Dedifferentiated amniotic fluid mesenchymal stem cell (primary cell): ENCODE measurements at regions not wholly inside any gene's neighbourhood (a gene's known extent, or its start where the extent isn't known, plus 50 kb on each side); places are given as distances from the start of the nearest gene placed in this dataset.

Source experiments
- DNase-seq: peaks from one replicate; pipeline ENCODE4 v3.0.0-alpha.2; 2016; ENCODE audit errors: extremely low spot score

DNA sequence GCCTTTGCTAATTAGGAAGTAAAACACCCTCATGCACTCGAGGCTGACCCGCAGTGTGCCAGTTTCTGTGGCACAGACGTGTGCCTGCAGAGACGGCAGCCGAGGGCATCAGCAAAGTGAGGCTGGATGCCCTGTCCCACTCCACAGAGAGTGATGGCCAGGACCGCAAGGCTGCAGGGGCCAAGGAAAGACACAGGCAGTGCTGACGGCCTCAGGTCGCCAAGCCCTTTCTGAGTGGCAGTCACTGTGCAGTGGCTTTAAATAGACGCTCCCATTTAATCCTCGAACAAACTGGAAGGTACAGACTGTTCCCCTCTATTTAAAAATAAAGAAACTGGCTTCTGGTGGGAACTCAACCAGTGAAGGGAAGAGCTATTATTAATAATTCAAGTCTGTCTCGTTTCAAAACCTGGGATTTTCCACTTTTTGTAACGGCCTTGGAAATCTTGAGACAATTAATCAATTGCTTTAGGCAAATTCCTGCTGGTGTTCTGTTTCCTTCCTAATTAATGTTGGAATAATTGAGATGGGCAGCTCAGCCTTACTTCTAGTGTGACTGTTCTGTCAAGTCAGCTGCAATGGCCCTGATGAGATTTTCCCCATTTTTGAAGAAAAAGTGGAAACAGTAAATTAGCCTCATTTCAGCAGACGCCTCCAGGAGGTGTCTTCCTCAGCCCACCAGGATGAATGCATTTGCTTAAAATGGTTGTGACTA lies 644.6 kb upstream of the RAB6C start:
- DNase-seq, result no peak

DNA sequence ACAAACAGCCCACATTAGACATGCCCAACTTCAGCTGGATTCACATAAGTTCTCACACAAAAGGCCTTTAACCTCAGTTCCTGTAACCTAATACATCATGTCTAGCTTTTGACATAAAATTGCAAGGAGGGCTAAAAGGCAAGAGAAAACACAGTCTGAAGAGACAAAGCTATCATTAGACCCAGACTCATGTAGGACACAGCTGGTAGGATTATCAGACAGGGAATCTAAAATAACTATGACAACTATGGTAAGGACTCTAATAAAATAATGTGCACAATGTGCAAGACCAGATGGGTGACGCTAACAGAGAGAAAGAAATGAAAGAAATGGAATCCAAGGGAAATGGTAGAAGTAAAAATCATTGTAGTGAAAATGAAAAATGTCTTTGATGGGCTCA lies 643.2 kb upstream of the RAB6C start:
- DNase-seq, result no peak

DNA sequence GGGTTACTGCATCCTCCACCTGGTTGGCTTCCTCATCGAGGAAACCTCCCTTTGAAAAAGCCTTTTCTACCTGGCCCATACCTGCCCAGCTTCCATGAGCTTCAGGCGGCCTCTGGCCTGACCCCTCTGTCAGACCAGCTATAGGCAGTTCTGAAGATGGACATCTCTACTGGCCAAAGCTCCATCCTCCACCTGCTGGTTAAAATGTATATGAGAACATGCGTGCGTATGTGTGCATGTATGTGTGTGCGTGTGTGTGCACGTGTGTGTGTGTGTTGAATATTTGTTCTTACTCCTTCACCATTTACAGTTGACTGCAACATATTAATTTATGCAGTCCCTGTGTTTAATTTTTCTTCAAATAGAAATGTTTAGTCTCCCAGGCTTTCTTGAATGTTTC lies 642.4 kb upstream of the RAB6C start:
- no peak for DNase-seq

DNA sequence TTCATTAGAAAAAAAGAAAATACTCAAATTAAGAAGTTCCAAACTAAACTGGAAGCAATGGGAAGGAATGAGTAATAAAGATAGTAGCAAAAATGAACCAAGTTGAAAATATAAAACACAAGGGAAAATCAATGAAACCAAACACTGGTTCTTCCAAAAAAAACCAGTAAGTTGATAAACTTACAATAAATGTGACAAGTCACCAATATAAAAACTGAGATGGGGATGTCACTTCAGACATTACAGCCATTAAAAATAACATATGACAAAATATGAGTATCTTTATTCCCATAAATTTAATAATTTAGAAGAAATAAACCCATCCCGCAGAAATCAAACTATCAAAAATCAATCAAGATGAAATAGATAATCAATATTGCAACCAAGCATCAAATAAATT lies 633.9 kb upstream of the RAB6C start:
- DNase-seq, result no peak

DNA sequence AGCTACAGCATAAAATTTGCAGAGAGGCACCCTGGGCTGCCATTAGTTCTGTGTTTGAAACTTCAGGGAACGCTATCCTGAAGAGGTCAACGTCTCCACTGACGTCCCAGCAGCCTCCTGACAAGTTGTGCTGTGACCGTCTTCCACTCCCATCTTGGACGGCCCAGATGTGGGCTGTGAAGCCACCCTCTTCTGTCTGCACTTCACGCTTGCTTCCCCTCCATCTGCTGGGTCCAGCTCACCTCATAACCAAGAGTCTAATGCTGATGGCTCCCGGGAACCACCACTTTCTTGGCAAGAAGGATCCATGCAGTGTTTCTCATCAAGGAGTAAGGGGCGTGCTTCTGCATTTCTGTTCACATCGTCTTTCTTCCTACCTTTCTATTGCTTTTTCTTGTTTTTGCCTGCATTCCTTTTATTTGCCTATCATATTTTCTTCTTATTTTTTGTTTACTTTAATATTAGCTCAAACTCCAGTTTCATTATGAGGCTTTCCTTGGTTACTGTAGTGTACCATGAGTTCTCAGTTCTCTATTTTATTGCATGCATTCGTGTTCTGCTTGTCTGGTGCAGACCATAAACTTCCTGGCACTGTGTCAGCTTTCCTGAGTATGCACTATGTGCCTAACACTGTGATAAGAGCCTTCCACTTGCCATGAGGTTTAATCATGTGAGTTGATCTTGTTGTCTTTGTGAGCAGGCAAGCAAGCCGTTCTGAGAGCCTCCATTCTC lies 631.8 kb upstream of the RAB6C start:
- DNase-seq, result no peak

DNA sequence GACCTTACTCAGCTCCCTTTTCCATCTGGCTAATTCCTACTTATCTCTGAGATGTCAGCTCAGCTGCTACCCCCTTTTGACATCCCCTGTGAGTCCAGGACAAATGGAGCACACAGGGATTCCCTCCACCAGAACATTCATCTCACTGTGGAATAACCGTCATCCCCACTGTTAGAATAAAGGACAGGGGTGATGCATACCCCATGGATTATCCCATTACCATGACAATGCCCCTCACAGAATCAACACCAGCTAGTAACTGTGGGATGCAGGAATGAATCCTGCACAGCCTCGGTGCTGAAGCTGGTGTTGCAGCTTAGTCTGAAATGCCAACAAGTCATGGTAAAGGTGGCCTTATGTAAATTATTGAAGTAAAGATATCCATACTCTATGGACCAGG lies 624.8 kb upstream of the RAB6C start:
- no peak for DNase-seq

DNA sequence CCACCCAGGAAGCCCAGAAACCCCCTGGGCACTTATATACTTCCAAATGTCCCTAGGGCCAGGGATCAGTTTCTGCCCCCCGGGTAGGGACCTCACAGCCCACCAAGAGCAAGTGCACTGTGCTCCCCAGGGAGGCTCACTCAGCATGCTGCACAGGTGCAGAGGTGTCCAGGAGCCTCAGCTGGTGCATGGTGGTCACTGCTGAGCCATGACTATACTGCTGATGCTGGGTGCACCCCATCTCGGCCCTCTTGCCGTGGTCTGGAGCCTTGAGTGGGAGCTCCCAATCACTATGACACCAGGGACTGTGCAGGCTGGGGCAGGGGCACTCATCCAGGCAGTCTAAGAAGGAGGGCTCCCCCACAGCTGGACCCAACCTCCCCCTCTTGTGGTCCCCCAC lies 617.8 kb upstream of the RAB6C start:
- no peak for DNase-seq

DNA sequence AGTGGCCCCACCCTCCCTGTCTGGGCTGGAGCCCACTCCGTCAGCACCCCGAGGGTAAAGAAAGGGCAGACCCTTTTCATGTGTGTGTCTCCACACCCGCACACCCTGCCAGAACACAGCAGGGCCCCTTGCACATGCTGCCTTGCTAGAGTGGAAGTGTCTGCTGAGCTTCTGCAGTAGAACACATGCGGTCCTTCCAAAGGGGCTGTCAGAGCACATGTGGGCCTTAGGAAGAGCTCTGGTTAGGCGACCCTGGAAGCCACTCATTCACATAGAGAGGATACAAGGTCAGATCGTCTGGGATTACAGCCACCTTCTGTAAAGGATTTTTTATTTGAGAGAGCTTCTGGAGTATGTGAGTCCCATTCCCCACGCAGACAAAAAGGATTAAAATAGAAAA lies 613.2 kb upstream of the RAB6C start:
- no peak for DNase-seq

DNA sequence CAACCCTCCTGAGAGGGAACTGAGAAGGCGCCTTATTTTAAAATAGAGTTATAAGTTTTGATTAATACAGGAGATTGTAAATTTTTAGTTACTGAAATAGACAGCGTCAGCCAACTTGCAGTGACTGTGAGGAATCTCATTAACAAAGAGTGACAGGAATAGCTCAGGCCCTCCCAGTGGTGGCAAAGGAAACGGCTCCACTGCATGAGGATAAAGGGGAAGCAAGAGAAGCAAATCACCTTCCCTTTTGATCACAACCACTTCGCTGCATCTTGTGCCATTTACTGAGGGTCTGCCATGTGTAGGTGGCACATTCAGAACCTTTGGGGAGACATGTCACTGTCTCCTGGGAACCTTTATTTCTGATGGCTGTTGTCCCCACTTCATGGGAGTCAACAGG lies 612.4 kb upstream of the RAB6C start:
- DNase-seq, result no peak

DNA sequence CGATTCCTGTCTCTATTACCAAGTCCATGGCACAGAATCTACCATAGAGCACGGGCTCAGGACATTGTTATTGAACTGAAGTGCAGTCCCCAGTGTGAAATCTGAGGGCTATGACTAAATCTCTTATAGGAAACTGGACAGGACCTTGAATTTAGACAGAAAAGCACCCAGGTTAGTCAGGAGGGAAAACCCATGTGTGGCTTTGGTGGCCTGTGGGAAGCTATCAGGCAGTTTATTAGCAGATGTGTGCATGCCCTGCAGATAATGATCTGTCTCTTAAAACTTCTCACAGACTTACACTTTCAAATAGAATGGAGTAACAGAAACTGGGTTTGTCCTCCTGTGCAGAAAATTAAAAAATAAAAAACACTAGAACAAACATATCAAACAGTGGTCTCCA lies 610.0 kb upstream of the RAB6C start:
- no peak for DNase-seq

DNA sequence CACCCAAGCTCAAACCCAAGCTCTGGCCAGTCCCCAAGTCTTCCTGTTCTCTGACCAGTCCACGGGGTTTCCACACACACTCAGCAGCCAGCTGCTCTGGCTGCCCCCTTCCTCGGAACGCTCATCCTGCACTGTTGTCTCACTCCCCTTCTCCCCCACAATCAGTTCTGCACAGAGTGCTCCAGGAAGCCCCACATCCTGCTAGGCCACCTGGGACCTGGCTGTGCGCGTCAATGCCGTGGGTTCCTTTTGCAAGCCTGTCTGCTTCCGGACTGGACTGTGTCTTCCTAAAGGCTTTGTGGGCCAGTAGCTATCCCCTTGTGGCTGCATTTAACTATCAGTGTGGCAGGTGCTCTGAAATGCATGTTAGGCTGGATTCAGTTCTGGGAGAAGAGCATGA lies 605.0 kb upstream of the RAB6C start:
- DNase-seq, result no peak

DNA sequence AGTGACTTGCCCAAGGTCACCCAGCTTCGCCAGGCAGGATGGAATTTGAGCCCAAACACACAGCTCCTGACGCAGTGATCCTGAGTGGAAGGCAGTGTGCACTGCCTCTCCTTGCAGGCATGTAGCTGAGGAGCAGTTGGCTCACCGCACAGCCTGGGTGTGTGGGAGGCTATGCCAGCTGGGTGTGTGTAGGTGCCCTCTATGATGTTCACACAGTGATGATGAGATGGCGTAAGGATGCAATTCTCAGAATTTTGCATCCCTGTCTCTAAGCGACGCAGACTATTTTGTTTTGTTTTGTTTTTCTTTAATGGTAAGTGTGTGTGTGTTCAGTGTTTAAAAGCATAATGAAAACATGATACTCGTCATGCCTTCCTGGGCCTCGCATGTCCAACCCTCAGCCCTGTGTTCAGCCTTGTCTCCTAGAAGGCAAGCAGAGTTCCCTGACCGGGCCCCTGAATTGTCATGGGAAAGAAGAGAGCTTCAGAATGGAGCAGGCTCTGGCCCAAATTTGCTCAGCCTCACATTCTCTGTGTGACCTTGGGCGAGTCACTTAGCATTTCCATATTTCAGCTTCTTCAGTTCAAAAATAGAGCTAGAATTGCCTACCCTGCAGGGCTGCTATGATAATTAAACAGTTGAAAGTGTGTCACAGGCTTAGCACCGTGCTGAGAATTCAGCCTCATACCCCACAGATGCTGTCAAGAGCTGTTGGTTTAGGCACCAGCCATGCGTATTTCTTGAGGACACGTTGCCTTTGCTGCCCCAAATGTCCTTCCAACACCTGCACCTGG lies 603.6 kb upstream of the RAB6C start:
- no peak for DNase-seq

DNA sequence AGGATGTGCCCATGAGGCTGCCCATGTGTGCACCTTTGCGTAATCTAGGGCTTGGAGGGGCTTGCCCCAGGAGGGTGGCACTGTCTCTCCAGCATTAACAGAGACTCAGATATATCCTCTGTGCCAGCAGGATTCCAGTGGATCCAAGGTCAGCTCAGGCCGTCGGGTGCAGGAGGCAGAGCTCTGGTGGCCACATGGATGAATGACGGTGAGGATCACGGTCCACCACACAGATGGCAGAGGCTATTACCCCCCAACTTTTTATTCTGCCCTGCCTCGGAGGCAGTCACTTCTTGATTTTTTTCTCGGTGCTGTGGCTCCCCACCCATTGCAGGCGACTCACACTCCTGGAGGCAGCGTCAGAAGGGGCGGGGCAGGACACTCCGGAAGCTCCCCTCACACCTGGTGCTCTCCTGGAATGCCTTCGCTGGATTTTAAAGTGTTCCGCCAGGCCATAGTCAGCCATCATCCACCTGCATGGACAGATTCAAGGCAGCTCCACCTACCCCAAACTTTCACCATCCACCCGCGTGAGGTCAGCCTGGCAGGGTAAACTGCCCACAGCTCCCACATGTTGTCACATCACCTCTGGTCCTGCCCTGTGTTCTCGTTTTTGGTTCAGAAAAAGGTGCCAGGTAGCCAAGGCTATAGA lies 602.9 kb upstream of the RAB6C start:
- DNase-seq, result no peak

DNA sequence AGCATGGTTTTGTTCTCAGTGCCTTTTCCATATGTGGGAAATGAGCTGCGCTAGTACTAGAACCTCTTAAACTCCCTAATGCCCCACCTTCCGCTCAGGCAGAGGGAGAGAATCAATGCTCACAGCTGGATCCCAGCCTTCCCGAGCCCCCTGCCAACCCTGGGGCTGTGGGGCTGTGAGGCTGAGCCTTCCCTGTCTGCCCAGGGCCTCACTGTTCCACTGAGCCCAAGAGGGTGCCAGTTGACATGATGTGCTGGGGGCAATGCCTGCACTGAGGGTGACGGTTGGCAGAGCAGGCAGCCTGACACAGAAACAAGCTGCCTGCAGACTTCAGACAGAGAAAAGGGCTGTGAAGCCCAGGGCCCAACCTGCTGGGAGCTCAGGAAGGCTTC lies 602.4 kb upstream of the RAB6C start:
- no peak for DNase-seq

DNA sequence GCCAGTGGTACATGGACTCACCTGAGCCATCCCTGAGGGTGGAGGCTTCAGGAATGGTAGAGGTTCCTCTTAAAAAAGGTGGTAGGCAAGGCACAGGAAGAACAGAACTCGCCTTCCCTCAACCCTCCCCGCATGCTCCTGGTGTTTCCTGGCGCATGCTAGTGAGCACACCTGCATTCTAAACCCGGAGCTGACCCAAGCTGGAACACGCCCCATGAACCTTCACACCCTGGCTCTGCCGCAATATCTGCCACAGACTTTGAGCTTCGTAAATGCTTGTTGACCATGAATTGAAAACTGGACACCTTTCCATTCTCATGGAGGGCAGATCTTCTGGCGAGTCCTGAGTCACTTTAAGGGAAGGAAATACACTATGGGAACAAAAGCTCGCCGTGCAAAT lies 601.3 kb upstream of the RAB6C start:
- DNase-seq, result no peak

DNA sequence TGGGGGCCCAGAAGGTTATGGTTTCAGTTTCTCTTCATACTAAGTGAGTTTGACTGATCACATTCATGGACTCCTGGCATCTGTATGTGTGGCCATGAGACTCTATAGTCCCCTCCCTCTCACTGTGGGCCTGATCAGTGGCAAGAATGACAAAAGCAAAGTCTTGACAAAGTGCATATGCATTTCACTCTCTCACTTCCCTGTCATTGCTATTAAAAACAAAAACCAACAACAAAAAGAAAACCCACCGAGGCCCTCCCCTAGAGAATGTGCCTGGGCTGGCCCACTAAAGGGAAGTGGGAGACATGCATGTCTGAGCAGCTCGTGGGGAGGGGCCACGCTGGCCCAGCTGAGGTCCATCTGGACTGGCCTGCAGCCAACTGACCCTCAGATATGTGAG lies 600.1 kb upstream of the RAB6C start:
- DNase-seq, result no peak

DNA sequence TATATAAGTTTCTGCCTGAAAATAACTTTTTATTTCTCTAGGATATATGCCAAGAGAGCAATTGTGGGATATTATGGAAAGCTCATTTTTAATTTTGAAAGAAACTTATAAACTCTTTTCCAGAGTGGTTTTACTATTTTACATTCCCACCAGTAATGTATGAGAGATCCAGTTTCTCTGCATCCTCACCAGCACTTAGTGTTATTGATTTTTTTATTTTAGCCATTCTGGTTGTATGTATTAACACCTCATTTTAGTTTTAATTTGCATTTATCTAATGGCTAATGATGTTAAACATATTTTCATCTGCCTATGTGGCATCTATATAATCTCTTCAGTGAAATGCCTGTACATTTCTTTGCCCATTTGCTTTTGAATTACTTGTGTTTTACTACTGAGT lies 597.7 kb upstream of the RAB6C start:
- DNase-seq, result no peak

DNA sequence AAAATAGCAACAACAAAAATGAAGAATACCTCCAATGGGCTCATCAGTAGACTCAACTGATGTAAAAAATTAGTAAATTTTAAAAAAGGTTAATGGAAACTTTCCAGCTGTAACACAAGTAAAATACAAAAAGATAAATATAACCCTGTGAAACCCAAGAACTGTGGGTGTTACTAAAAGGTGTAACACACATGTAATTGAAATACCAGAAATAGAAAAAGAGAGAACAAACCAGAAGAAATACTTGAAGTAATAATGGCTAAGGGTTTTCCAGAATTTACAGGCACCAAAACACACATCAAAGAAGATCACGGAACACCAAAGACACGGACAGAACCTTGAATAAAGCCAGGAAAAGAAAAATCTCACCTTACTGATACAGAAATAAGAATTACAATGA lies 590.6 kb upstream of the RAB6C start:
- DNase-seq, result no peak

DNA sequence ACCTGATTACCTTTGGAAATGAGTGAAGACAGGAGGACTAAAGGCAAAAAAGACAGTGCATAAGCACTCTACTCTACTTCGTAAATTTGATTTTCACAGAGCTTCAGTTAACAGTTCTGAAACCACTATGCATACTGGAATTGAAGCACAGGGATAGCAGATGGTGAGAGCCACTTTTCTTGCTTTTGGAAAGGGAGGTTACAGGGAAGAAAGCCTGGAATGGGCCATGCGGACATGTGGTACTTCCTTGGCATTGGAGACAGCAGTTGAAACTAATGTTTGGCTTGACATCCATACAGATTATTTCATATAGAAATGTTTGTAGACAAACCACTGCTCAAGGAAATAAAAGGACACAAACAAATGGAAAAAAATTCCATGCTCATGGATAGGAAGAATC lies 585.6 kb upstream of the RAB6C start:
- DNase-seq, result no peak

DNA sequence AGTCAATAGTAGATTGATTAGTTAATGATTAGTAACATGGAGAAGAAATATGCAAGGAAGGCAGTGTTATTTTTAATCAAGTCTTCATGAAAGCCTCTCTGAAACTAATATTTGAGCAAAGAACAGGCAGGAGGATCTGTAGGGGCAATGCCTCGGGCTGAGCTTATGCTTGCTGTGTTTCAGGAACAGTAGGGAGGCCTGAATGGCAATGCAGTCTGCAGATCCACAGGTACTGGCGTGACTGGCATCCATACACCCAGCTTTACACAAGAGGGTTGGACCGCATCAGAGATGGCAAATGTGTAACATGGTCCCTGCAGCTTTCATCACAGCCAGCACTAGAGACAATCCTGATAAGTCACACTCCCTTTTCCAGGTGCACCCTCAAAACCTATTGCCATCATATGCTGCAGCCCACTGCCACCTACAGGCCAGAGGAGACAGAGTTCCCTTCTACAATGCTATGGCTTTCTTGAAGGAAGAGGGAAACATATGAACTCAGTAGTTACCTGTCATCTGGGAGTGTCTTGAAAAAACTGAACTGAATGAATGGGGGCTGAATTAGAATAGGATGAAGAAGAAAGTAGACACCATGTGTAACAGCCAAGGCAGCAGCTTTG lies 582.4 kb upstream of the RAB6C start:
- DNase-seq, result no peak

DNA sequence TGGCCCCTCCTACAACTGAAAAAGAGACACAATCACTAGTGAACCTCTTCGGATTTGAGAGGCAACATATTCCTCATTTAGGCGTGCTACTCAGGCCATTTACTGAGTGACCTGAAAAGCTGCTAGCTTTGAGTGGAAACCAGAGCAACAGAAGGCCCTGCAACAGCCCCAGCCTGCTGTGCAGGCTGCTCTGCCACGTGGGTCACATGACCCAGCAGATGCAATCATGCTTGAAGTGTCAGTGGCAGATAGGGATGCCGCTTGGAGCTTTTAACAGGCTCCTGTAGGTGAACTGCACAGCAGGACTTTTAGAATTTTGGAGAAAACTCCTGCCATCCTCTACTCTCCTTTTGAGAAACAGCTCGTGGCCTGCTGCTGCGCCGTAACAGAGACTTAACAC lies 578.6 kb upstream of the RAB6C start:
- no peak for DNase-seq

DNA sequence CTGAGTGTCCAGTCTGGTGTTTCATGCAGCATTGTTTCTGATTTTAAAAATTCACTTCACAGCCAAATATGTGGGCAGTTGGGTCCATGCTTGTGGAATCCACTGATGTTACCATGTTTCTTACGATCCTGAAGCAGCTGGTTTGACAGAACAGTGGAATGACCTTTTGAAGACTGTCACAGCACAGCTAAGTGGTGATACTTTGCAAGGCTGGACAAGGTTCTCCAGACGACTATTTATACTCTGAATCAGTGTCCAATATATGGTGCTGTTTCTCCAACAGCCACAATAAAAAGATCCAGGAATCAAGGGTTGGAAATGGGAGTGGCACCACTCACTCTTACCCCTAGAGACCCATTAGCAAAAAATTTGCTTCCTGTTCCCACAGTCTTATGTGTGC lies 577.4 kb upstream of the RAB6C start:
- DNase-seq, result no peak
